Superior temporal gyrus (tissue), 1 donor: ENCODE measurements at regions not wholly inside any gene's neighbourhood (a gene's known extent, or its start where the extent isn't known, plus 50 kb on each side); places are given as distances from the start of the nearest gene placed in this dataset.
"Not testable (repeated sequence)": the region's sequence is repeated elsewhere in the genome, so short reads cannot be mapped to it uniquely, and the experiment has no call there.

Source experiments
- DNase-seq: peaks from one replicate; pipeline ENCODE4 v3.0.0-alpha.2; 2016; ENCODE audit errors: extremely low spot score

- no peak for DNase-seq
These were observed 98.2 kb upstream of the PITRM1 start for GRCh38 chr10:3270577-3271316.

GRCh38 chr10:3268025-3268424 lies 95.4 kb upstream of the PITRM1 start:
- no peak for DNase-seq

- no peak for DNase-seq
These were observed 92.5 kb upstream of the PITRM1 start for GRCh38 chr10:3265088-3265487.

GRCh38 chr10:3264161-3264761 lies 91.7 kb upstream of the PITRM1 start:
- DNase-seq, result no peak

- no peak for DNase-seq
These were observed 91.2 kb upstream of the PITRM1 start for GRCh38 chr10:3263747-3264146.

GRCh38 chr10:3263082-3263481 lies 90.5 kb upstream of the PITRM1 start:
- DNase-seq, result no peak

GRCh38 chr10:3261921-3262320 lies 89.3 kb upstream of the PITRM1 start:
- no peak for DNase-seq

- no peak for DNase-seq
These were observed 87.7 kb upstream of the PITRM1 start for GRCh38 chr10:3260066-3260834.

- DNase-seq, result no peak
These were observed 86.9 kb upstream of the PITRM1 start for GRCh38 chr10:3259499-3259898.

- no peak for DNase-seq
These were observed 85.8 kb upstream of the PITRM1 start for GRCh38 chr10:3258394-3258793.

- DNase-seq, result no peak
These were observed 83.0 kb upstream of the PITRM1 start for GRCh38 chr10:3255616-3256015.

- no peak for DNase-seq
These were observed 82.5 kb upstream of the PITRM1 start for GRCh38 chr10:3255075-3255474.

GRCh38 chr10:3253974-3254373 lies 81.4 kb upstream of the PITRM1 start:
- not testable (repeated sequence) for DNase-seq

GRCh38 chr10:3251172-3251571 lies 78.6 kb upstream of the PITRM1 start:
- no peak for DNase-seq

- DNase-seq, result no peak
These were observed 76.8 kb upstream of the PITRM1 start for GRCh38 chr10:3249307-3249889.

- peak; percentile 50 for DNase-seq
These were observed 76.1 kb upstream of the PITRM1 start for GRCh38 chr10:3248526-3249306.

GRCh38 chr10:3245395-3245794 lies 72.8 kb upstream of the PITRM1 start:
- no peak for DNase-seq

GRCh38 chr10:3241967-3242650 lies 69.5 kb upstream of the PITRM1 start:
- DNase-seq, result no peak

- no peak for DNase-seq
These were observed 68.8 kb upstream of the PITRM1 start for GRCh38 chr10:3241274-3241921.
